H9 (cell line): ENCODE measurements at regions not wholly inside any gene's neighbourhood (a gene's known extent, or its start where the extent isn't known, plus 50 kb on each side); places are given as distances from the start of the nearest gene placed in this dataset.
"Not testable (repeated sequence)": the region's sequence is repeated elsewhere in the genome, so short reads cannot be mapped to it uniquely, and the experiment has no call there.

Source experiments
- DNase-seq: peaks from one replicate; pipeline ENCODE4 v3.0.0-alpha.2; 2017
- H2AFZ ChIP-seq: one replicate; pipeline ENCODE4 v1.6.1; 2013; ENCODE audit warnings: mild to moderate bottlenecking, low read length, control low read depth, moderate library complexity
- H2AK5ac ChIP-seq: 2 replicates; pipeline ENCODE4 v1.6.1; 2013; ENCODE audit warnings: low read length, control low read depth, mixed read lengths; ENCODE audit not compliant: insufficient read length
- H2BK120ac ChIP-seq: one replicate; pipeline ENCODE4 v1.6.1; 2013; ENCODE audit warnings: low read depth, mild to moderate bottlenecking, low read length, control low read depth, inconsistent platforms; ENCODE audit not compliant: poor library complexity, severe bottlenecking
- H2BK12ac ChIP-seq: 2 replicates; pipeline ENCODE4 v1.6.1; 2013; ENCODE audit warnings: low read length, control low read depth, mixed read lengths, low read depth; ENCODE audit not compliant: insufficient read length
- H2BK15ac ChIP-seq: 2 replicates; pipeline ENCODE4 v1.6.1; 2013; ENCODE audit warnings: low read depth, low read length, control low read depth
- H2BK20ac ChIP-seq: one replicate; pipeline ENCODE4 v1.6.1; 2013; ENCODE audit warnings: low read depth, mild to moderate bottlenecking, low read length, control low read depth, inconsistent platforms; ENCODE audit not compliant: poor library complexity, severe bottlenecking
- H2BK5ac ChIP-seq: 2 replicates; pipeline ENCODE4 v1.6.1; 2013; ENCODE audit warnings: low read length, control low read depth, mixed read lengths; ENCODE audit not compliant: insufficient read length
- H3K14ac ChIP-seq: 2 replicates; pipeline ENCODE4 v1.6.1; 2013; ENCODE audit warnings: low read length, control low read depth; ENCODE audit not compliant: insufficient read depth
- H3K18ac ChIP-seq: 2 replicates; pipeline ENCODE4 v1.6.1; 2013; ENCODE audit warnings: low read depth, mild to moderate bottlenecking, mixed read lengths, low read length, control low read depth; ENCODE audit not compliant: insufficient read length
- H3K23ac ChIP-seq: 2 replicates; pipeline ENCODE4 v1.6.1; 2013; ENCODE audit warnings: low read length, control low read depth, mixed read lengths, low read depth; ENCODE audit not compliant: insufficient read length
- H3K23me2 ChIP-seq: 2 replicates; pipeline ENCODE4 v1.6.1; 2013; ENCODE audit warnings: low read depth, mild to moderate bottlenecking, mixed read lengths, low read length, control low read depth; ENCODE audit not compliant: insufficient read length, poor library complexity, severe bottlenecking
- H3K27ac ChIP-seq: 2 replicates; pipeline ENCODE4 v1.5.1; 2013; ENCODE audit warnings: low read length, control low read depth, mixed read lengths, low read depth; ENCODE audit not compliant: insufficient read length
- H3K27me3 ChIP-seq: 2 replicates; pipeline ENCODE4 v1.6.1; 2013; ENCODE audit warnings: low read length, control low read depth, inconsistent platforms; ENCODE audit not compliant: insufficient read depth
- H3K4ac ChIP-seq: 2 replicates; pipeline ENCODE4 v1.6.1; 2013; ENCODE audit warnings: low read depth, mild to moderate bottlenecking, control low read depth, inconsistent platforms, low read length, moderate library complexity
- H3K4me1 ChIP-seq: 2 replicates; pipeline ENCODE4 v1.6.1; 2013; ENCODE audit warnings: low read length, control low read depth, inconsistent platforms; ENCODE audit not compliant: insufficient read depth
- H3K4me2 ChIP-seq: 2 replicates; pipeline ENCODE4 v1.6.1; 2013; ENCODE audit warnings: low read length, control low read depth, mixed read lengths; ENCODE audit not compliant: insufficient read length, insufficient read depth
- H3K56ac ChIP-seq: 2 replicates; pipeline ENCODE4 v1.6.1; 2013; ENCODE audit warnings: low read depth, mild to moderate bottlenecking, mixed read lengths, low read length, control low read depth; ENCODE audit not compliant: insufficient read length
- H3K79me1 ChIP-seq: 2 replicates; pipeline ENCODE4 v1.6.1; 2013; ENCODE audit warnings: low read depth, mild to moderate bottlenecking, moderate library complexity, low read length, control low read depth, inconsistent platforms; ENCODE audit not compliant: insufficient read depth, poor library complexity, severe bottlenecking
- H3K79me2 ChIP-seq: 2 replicates; pipeline ENCODE4 v1.6.1; 2013; ENCODE audit warnings: low read length, control low read depth, inconsistent platforms; ENCODE audit not compliant: insufficient read depth
- H3K9ac ChIP-seq: 2 replicates; pipeline ENCODE4 v1.6.1; 2013; ENCODE audit warnings: low read length, control low read depth, mixed read lengths; ENCODE audit not compliant: insufficient read length; ENCODE audit errors: extremely low read depth
- H3K9me3 ChIP-seq: one replicate; pipeline ENCODE4 v1.6.1; 2013; ENCODE audit warnings: low read depth, low read length, inconsistent platforms; ENCODE audit not compliant: control insufficient read depth
- H3T11ph ChIP-seq: one replicate; pipeline ENCODE4 v1.6.1; 2013; ENCODE audit warnings: mild to moderate bottlenecking, low read length, control low read depth, inconsistent platforms
- H4K20me1 ChIP-seq: one replicate; pipeline ENCODE4 v1.6.1; 2013; ENCODE audit not compliant: control insufficient read depth, insufficient read length, insufficient read depth
- H4K5ac ChIP-seq: 2 replicates; pipeline ENCODE4 v1.6.1; 2013; ENCODE audit warnings: low read depth, mild to moderate bottlenecking, mixed read lengths, low read length, control low read depth; ENCODE audit not compliant: insufficient read length
- H4K8ac ChIP-seq: replicated peaks from 2 replicates; pipeline ENCODE4 v1.6.1; 2013; ENCODE audit warnings: low read length, control low read depth, mixed read lengths, low read depth; ENCODE audit not compliant: insufficient read length
- H4K91ac ChIP-seq: 2 replicates; pipeline ENCODE4 v1.6.1; 2013; ENCODE audit warnings: low read depth, mild to moderate bottlenecking, moderate library complexity, mixed read lengths, low read length, control low read depth; ENCODE audit not compliant: insufficient read length
- H3K27ac Mint-ChIP-seq, 3 experiments: 2 replicates in 2 of 3; 3 replicates in 1 of 3; pipeline ENCODE4 v1.8.0; 2020 to 2021; ENCODE audit warnings: mixed read lengths in 3 of 3, mild to moderate bottlenecking in 1 of 3, moderate library complexity in 1 of 3
- H3K27me3 Mint-ChIP-seq: 2 replicates; pipeline ENCODE4 v1.8.0; 2021; ENCODE audit warnings: low read depth, mild to moderate bottlenecking, moderate library complexity, mixed read lengths
- H3K36me3 Mint-ChIP-seq, 3 experiments: 2 replicates in 2 of 3; 3 replicates in 1 of 3; pipeline ENCODE4 v1.8.0; 2020 to 2021; ENCODE audit warnings: low read depth in 3 of 3, mixed read lengths in 3 of 3; ENCODE audit not compliant: insufficient read depth in 1 of 3
- H3K4me1 Mint-ChIP-seq, 2 experiments: 2 replicates each; pipeline ENCODE4 v1.8.0; 2020; ENCODE audit warnings: mixed read lengths in 2 of 2
- H3K4me3 Mint-ChIP-seq, 2 experiments: 2 replicates in 1 of 2; 3 replicates in 1 of 2; pipeline ENCODE4 v1.8.0; 2020 to 2021; ENCODE audit warnings: mild to moderate bottlenecking in 2 of 2, mixed read lengths in 2 of 2, moderate library complexity in 1 of 2
- H3K9me3 Mint-ChIP-seq, 2 experiments: 2 replicates in 1 of 2; 3 replicates in 1 of 2; pipeline ENCODE4 v1.8.0; 2020; ENCODE audit warnings: mild to moderate bottlenecking in 2 of 2, mixed read lengths in 2 of 2, moderate library complexity in 1 of 2
- CTCF ChIP-seq: fragments of 200-600 bp; sonication (generic); conservative IDR thresholded peaks from 3 replicates; pipeline ENCODE4 v1.8.0; 2021; ENCODE audit warnings: antibody characterized with exemption, mild to moderate bottlenecking
- WGBS: extraction: QIAGEN DNeasy Blood & Tissue Kit; methylation state at CpG from one replicate; pipeline ENCODE4 v1.1.7; 2013; ENCODE audit warnings: missing lambda C conversion rate, low lambda C conversion rate, mixed read lengths; ENCODE audit not compliant: insufficient read length; ENCODE audit errors: extremely low coverage; 5-methylcytosine and 5-hydroxymethylcytosine counted together

GRCh38 chr5:158494541-158494940 lies 605.2 kb downstream of the EBF1 start:
- no peaks in the 10 kb centered on the region; a peak in 2 of 5 replicates for H3K9me3 Mint-ChIP-seq
- Histone ChIP-seq H3K9me3 (no peaks in the 10 kb centered on the region), H2BK20ac (no peak overlapping the region), H3K27me3 (no peaks in the 10 kb centered on the region), H3K79me2 (no peaks in the 10 kb centered on the region), H4K20me1 (no peaks in the 10 kb centered on the region), H4K5ac (no peak overlapping the region), H3K9ac (no peak overlapping the region), H3K18ac (no peak overlapping the region), H3K79me1 (no peaks in the 10 kb centered on the region), H2BK12ac (no peak overlapping the region), H2BK120ac (no peak overlapping the region), H2BK15ac (no peak overlapping the region), H4K8ac (no peak overlapping the region), H3K4ac (no peak overlapping the region), H3K27ac (no peak overlapping the region), H2AK5ac (no peak overlapping the region), H3K56ac (no peak overlapping the region), H3K14ac (no peak overlapping the region), H3K23ac (no peak overlapping the region), H3T11ph (no peak overlapping the region), H4K91ac (no peak overlapping the region), H2BK5ac (no peak overlapping the region), H3K23me2 (no peaks in the 10 kb centered on the region), H3K4me2 (no peak overlapping the region), H3K4me1 (no peaks in the 10 kb centered on the region), H2AFZ (no peak overlapping the region)
- no CpG with 5 or more reads among the region's 2 CpGs for WGBS
- no peaks in the 10 kb centered on the region; the same call in 1 of the 2 replicates for H3K27me3 Mint-ChIP-seq
- no peak overlapping the region for H3K27ac Mint-ChIP-seq
- no peaks in the 10 kb centered on the region for H3K36me3 Mint-ChIP-seq
- no peak for DNase-seq
- TF ChIP-seq CTCF = no peak
- H3K4me1 Mint-ChIP-seq = peaks cover 7% of the 10 kb centered on the region in 2 experiments; a peak in 3 of 4 replicates
- H3K4me3 Mint-ChIP-seq = no peak overlapping the region

- H3K9ac ChIP-seq, DNase-seq, H3K18ac ChIP-seq, H3K23me2 ChIP-seq, H3K4me1 Mint-ChIP-seq, H3K9me3 Mint-ChIP-seq, H3K27me3 ChIP-seq, H3K4me2 ChIP-seq, H4K8ac ChIP-seq, H3K27ac Mint-ChIP-seq, H4K91ac ChIP-seq, H3K4ac ChIP-seq, H3K27ac ChIP-seq, H3K56ac ChIP-seq, H3K4me1 ChIP-seq, H4K20me1 ChIP-seq, H3K4me3 Mint-ChIP-seq, H3K14ac ChIP-seq, H4K5ac ChIP-seq, H2BK12ac ChIP-seq, H2AFZ ChIP-seq, H2BK120ac ChIP-seq, H3K27me3 Mint-ChIP-seq, H3K9me3 ChIP-seq, H3K79me1 ChIP-seq, H2AK5ac ChIP-seq, H2BK20ac ChIP-seq, H3K36me3 Mint-ChIP-seq, H3K79me2 ChIP-seq, H2BK15ac ChIP-seq, H3T11ph ChIP-seq, H2BK5ac ChIP-seq, H3K23ac ChIP-seq: not testable (repeated sequence)
- no CpG with 5 or more reads among the region's 2 CpGs for WGBS
These were observed 605.7 kb downstream of the EBF1 start for GRCh38 chr5:158494044-158494443.
